ENCODE measurements at regions not wholly inside any gene's neighbourhood (a gene's known extent, or its start where the extent isn't known, plus 50 kb on each side); places are given as distances from the start of the nearest gene placed in this dataset.

DNA sequence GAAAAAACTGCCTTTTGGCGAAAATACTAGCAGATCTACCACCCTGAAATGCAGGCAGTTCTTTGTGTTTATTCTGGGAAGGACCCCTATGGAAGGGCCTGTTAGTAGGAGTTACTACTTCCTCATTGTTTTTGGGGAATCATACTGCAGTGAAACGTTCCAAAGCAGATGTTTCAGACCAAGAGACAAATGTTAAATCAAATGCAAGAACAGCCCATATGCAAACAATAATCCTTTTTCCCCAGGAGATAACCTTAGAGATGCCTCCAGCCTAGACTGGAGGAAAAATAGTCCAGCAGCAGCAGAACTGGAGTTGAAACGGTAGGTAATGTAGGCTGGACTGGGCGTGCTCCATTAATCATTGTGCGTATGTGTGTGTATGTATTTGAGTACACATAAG is 65.9 kb upstream of the VWDE start:
- Histone ChIP-seq H3K9me2 (ENCODE audit: insufficient read depth) (no peaks in the 10 kb centered on the region; the same call in 1 of the 2 replicates), H4K20me1 (ENCODE audit: insufficient read depth) (no peaks in the 10 kb centered on the region), H3K27me3 (ENCODE audit: insufficient read depth, low read depth) (no peaks in the 10 kb centered on the region), H3K79me2 (ENCODE audit: low read depth) (no peaks in the 10 kb centered on the region), H3K27ac (no peak overlapping the region), H3K9me3 (ENCODE audit: insufficient read depth, low read depth) (no peaks in the 10 kb centered on the region), H3K4me3 (no peak overlapping the region), H3K4me1 (replicated peaks; ENCODE audit: insufficient read depth) (no peaks in the 10 kb centered on the region), H3K36me3 (ENCODE audit: low read depth) (no peaks in the 10 kb centered on the region), H3K4me2 (no peak overlapping the region), H2AFZ (no peak overlapping the region), H3F3A (ENCODE audit: insufficient read depth, low read depth) (no peaks in the 10 kb centered on the region)
- TF ChIP-seq, protein P1, sequence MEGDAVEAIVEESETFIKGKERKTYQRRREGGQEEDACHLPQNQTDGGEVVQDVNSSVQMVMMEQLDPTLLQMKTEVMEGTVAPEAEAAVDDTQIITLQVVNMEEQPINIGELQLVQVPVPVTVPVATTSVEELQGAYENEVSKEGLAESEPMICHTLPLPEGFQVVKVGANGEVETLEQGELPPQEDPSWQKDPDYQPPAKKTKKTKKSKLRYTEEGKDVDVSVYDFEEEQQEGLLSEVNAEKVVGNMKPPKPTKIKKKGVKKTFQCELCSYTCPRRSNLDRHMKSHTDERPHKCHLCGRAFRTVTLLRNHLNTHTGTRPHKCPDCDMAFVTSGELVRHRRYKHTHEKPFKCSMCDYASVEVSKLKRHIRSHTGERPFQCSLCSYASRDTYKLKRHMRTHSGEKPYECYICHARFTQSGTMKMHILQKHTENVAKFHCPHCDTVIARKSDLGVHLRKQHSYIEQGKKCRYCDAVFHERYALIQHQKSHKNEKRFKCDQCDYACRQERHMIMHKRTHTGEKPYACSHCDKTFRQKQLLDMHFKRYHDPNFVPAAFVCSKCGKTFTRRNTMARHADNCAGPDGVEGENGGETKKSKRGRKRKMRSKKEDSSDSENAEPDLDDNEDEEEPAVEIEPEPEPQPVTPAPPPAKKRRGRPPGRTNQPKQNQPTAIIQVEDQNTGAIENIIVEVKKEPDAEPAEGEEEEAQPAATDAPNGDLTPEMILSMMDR (conservative IDR thresholded peaks at IDR 0.05) = no peak
- no peak for TF ChIP-seq EZH2 (IDR thresholded peaks at IDR 0.05; ENCODE audit: low read depth)
- no peak for DNase-seq
- BruUV-seq (replicated peaks) = no TSS peak
- POLR2A ChIA-PET (ENCODE audit: unreplicated experiment) = no interaction called here
- CTCF ChIA-PET = no interaction called here
- intact Hi-C loops (cut with micrococcal nuclease; ENCODE audit: unreplicated experiment) = no loop called here

GRCh38 chr7:12470930-12471329 is 67.3 kb upstream of the VWDE start:
- Histone ChIP-seq H3F3A (ENCODE audit: insufficient read depth, low read depth) (no peaks in the 10 kb centered on the region), H4K20me1 (ENCODE audit: insufficient read depth) (no peaks in the 10 kb centered on the region), H3K36me3 (ENCODE audit: low read depth) (no peaks in the 10 kb centered on the region), H3K27ac (no peak overlapping the region), H3K4me3 (no peak overlapping the region), H3K9me2 (ENCODE audit: insufficient read depth) (no peaks in the 10 kb centered on the region; the same call in 1 of the 2 replicates), H2AFZ (no peak overlapping the region), H3K9me3 (ENCODE audit: insufficient read depth, low read depth) (no peaks in the 10 kb centered on the region), H3K79me2 (ENCODE audit: low read depth) (no peaks in the 10 kb centered on the region), H3K4me1 (replicated peaks; ENCODE audit: insufficient read depth) (peaks cover 6% of the 10 kb centered on the region; the same call in 1 of the 2 replicates), H3K4me2 (no peak overlapping the region), H3K27me3 (ENCODE audit: insufficient read depth, low read depth) (no peaks in the 10 kb centered on the region)
- ChIA-PET CTCF (interaction anchor here (0.6 kb wide), 1 partner anchor 13 kb away, joined by 3 read pairs; no protein-coding TSS in a partner anchor), POLR2A (ENCODE audit: unreplicated experiment) (no interaction called here)
- intact Hi-C loops (cut with micrococcal nuclease; ENCODE audit: unreplicated experiment) = no loop called here
- TF ChIP-seq, protein P1 (conservative IDR thresholded peaks at IDR 0.05) = no peak
- TF ChIP-seq EZH2 (IDR thresholded peaks at IDR 0.05; ENCODE audit: low read depth) = no peak
- no TSS peak for BruUV-seq (replicated peaks)
- DNase-seq = no peak

- intact Hi-C loops (cut with micrococcal nuclease; ENCODE audit: unreplicated experiment) = no loop called here
- H3K4me3 ChIP-seq = no peak overlapping the region
- H3K4me2 ChIP-seq = no peak overlapping the region
- H3K4me1 ChIP-seq (replicated peaks; ENCODE audit: insufficient read depth) = peaks cover 6% of the 10 kb centered on the region; the same call in 1 of the 2 replicates
- H4K20me1 ChIP-seq (ENCODE audit: insufficient read depth) = no peaks in the 10 kb centered on the region
- POLR2A ChIA-PET (ENCODE audit: unreplicated experiment) = interaction anchor here (0.6 to 0.7 kb wide), 2 partner anchors 70 to 773 kb away, joined by 3 to 4 read pairs; no protein-coding TSS in a partner anchor
- H3K27ac ChIP-seq = no peak overlapping the region
- CTCF ChIA-PET = interaction anchor here (2.2 kb wide), 1 partner anchor 15 kb away, joined by 10 read pairs; no protein-coding TSS in a partner anchor
- no TSS peak for BruUV-seq (replicated peaks)
- no peaks in the 10 kb centered on the region for H3K27me3 ChIP-seq (ENCODE audit: insufficient read depth, low read depth)
- H3K9me3 ChIP-seq (ENCODE audit: insufficient read depth, low read depth) = no peaks in the 10 kb centered on the region
- no peaks in the 10 kb centered on the region; the same call in 1 of the 2 replicates for H3K9me2 ChIP-seq (ENCODE audit: insufficient read depth)
- H3K36me3 ChIP-seq (ENCODE audit: low read depth) = no peaks in the 10 kb centered on the region
- TF ChIP-seq, protein P1 (conservative IDR thresholded peaks at IDR 0.05) = no peak
- no peak for TF ChIP-seq EZH2 (IDR thresholded peaks at IDR 0.05; ENCODE audit: low read depth)
- H2AFZ ChIP-seq = peak overlapping the region; percentile 68; the same call in 1 of the 2 replicates
- no peaks in the 10 kb centered on the region for H3F3A ChIP-seq (ENCODE audit: insufficient read depth, low read depth)
- H3K79me2 ChIP-seq (ENCODE audit: low read depth) = no peaks in the 10 kb centered on the region
- DNase-seq = no peak
Observed at GRCh38 chr7:12474035-12474434, 70.4 kb upstream of the VWDE start.

Data from PC-9 (cell line).